GM18511 (cell line): ENCODE measurements at regions not wholly inside any gene's neighbourhood (a gene's known extent, or its start where the extent isn't known, plus 50 kb on each side); places are given as distances from the start of the nearest gene placed in this dataset.

Source experiments
- ATAC-seq: cut with Tn5 transposase; IDR thresholded peaks from one replicate; pipeline ENCODE4 v1.9.1; 2021; ENCODE audit warnings: mild to moderate bottlenecking, moderate library complexity; ENCODE audit not compliant: unreplicated experiment

GRCh38 chr11:105201166-105201565, 61.6 kb upstream of the CARD18 start:
- no peak for ATAC-seq

GRCh38 chr11:105197071-105197815, 57.7 kb upstream of the CARD18 start:
- ATAC-seq = no peak

- no peak for ATAC-seq
Measured at GRCh38 chr11:105193260-105193659, 53.7 kb upstream of the CARD18 start.

GRCh38 chr11:105192115-105192514, 52.5 kb upstream of the CARD18 start:
- no peak for ATAC-seq

- ATAC-seq = no peak
Measured at GRCh38 chr11:105189581-105189980, 50.0 kb upstream of the CARD18 start.
